HG03439 (cell line): ENCODE measurements at regions not wholly inside any gene's neighbourhood (a gene's known extent, or its start where the extent isn't known, plus 50 kb on each side); places are given as distances from the start of the nearest gene placed in this dataset.
"Not testable (repeated sequence)": the region's sequence is repeated elsewhere in the genome, so short reads cannot be mapped to it uniquely, and the experiment has no call there.

Experiments used
- ATAC-seq: cut with Tn5 transposase; IDR thresholded peaks from one replicate; pipeline ENCODE4 v1.9.1; 2021; ENCODE audit warnings: mild to moderate bottlenecking, moderate library complexity; ENCODE audit not compliant: unreplicated experiment

DNA sequence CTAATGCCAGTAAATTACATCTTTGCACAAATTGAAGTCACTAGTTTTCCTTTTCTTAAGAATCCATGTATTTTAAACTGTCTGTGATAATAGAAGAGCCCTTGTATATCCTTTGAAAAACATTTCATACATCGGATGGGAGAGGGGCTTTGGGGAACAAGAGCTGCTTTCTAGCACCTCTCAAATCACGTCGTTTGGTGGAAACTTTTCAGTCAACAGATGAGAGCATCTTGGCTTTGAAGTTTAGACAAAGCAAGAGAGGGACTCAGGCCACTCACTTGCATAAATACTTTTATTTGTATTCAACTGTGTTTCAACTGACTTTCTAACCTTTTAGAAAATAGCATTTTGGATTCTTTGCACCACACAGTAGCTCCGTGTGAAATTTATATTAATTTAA lies 502.3 kb upstream of the IMPG1 start:
- ATAC-seq, result no peak

DNA sequence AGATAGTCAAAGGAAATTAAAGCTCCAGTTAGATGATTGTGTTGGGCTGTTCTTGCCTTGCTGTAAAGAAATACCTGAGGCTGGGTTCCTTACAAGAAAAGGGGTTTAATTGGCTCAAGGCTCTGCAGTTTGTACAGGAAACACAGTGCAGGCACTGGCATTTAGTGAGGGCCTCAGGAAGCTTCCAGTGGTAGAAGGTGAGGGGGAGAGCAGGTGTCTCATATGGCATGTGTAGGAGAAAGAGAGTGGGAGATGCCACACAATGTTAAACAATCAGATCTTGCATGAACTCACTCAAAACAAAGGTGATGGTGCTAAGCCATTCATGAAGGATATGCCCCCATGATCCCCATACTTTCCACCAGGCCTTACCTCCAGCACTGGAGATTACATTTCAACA lies 493.5 kb upstream of the IMPG1 start:
- ATAC-seq, result no peak

DNA sequence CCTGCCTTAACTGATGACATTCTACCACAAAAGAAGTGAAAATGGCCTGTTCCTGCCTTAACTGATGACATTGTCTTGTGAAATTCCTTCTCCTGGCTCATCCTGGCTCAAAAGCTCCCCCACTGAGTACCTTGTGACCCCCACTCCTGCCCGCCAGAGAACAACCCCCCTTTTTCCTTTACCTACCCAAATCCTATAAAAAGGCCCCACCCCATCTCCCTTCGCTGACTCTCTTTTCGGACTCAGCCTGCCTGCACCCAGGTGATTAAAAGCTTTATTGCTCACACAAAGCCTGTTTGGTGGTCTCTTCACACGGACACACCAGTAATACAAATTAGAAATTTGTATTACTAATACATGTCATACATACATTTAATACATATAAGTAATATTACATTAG lies 489.9 kb upstream of the IMPG1 start:
- not testable (repeated sequence) for ATAC-seq

DNA sequence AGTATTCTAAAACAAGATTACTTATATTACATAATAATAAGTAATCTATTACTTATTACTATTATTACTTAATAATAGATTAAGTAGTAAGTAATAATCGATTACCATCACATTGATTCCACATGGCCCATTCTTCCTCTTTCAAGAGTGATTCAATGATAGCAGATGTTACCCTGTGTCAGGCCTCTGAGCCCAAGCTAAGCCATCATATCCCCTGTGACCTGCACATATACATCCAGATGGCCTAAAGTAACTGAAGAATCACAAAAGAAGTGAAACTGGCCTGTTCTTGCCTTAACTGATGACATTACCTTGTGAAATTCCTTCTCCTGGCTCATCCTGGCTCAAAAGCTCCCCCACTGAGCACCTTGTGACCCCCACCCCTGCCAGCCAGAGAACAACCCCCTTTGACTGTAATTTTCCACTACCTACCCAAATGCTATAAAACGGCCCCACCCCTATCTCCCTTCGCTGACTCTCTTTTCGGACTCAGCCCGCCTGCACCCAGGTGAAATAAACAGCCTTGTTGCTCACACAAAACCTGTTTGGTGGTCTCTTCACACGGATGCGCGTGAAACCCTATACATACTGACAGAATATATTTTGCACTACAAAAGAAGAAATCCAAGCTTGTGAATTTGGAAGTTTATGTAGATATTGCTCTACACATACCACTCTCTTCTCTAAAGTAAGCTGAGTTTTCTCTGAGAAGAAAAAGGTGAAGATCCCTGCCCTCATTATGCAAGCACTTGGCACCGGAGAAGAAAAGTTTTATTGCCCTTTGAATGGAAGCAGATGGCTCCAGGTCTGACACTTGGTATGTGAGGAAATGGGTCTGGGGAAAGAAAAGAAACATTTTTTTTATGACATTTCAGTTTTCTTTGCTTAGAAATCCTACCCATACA lies 488.6 kb upstream of the IMPG1 start:
- not testable (repeated sequence) for ATAC-seq

DNA sequence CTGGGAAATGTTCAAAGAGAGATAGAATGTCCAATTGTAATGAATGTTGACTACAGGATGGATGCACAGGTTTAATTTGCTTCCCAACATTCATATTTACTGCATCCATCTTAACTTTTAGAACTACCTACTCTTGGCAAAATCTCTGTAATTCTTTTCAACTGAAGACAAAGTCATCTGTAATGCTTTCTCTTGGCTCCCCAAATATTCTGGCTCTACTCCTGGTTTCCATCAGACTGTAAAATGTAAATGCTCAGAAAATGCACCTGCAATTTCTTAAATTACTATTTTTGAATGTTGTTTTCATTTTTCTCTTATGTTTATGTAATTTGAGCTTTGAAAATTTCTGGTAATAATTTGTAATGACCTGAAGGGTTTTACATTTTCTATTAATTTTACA lies 480.8 kb upstream of the IMPG1 start:
- ATAC-seq, result no peak

DNA sequence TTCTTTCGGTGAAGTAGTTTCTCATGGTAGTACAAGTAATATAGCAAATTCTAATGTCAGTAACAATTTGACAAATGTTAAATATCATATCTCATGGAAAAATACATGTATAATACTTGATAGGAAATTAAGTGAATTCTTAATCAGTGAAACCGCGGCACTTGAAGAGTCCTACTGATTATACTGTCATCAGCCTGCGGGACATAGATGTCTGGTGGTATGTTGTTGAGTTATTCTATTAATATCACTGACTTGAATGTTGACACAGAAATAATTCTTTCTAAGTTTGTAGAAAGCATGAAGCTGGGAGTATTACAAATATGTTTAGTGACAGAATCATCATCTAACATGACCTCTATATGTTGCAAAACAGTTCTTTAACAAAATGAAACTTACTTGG lies 479.8 kb upstream of the IMPG1 start:
- ATAC-seq, result no peak

DNA sequence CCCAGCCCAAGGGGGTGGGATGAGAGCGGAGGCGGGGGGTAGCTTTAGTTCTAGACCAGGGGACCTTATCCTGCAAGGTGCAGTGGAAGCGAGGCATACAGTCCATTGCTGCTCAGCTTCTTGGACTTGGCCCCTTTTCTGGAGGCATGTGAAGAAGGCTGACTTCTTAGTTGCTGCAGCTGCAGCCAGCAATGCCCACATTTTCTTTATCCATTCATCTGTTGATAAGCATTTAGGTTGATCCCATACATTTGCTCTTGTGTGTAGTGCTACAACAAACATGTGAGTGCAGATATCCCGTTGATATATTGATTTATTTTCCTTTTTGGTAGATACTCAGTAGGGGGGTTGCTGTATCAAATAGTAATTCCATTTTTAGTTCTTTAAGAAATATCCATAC lies 461.2 kb upstream of the IMPG1 start:
- ATAC-seq, result no peak

DNA sequence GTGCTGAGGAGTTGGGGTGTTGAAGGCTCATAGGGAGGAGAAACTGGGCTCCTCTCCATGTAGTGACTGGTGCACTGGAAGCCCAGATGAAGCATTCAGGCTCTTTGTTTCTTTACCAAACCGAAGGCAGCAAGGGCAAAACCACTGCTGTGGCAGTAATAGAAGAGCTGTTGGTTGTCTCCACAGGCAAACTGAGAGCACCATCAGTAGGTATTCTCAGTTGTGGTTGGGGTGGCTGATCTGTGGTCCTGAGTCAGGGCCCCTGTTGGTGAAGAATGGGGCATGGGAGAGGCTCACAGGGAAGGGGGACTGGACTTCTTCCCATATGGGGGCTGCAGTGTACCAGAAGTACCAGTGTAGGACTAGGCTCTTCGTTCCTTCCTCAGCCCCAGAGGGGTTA lies 460.2 kb upstream of the IMPG1 start:
- no peak for ATAC-seq

DNA sequence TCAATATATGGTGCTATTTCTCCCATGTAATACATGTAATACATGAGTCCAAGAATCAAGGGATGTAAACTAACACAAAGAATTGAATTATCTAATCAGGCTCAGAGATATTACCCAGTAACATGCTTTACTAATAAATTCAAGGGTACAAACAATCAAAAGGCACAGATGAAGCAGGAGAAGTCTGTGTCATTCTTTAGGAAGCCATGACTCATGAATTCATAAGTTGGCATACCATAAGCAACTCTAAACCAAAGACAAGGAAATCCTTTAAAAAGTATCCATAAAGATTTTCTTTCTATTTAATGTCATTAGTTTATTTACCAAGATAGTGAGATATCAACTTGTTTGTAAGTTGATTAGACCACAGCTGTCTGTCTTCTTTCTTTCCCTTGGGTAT lies 446.0 kb upstream of the IMPG1 start:
- no peak for ATAC-seq

DNA sequence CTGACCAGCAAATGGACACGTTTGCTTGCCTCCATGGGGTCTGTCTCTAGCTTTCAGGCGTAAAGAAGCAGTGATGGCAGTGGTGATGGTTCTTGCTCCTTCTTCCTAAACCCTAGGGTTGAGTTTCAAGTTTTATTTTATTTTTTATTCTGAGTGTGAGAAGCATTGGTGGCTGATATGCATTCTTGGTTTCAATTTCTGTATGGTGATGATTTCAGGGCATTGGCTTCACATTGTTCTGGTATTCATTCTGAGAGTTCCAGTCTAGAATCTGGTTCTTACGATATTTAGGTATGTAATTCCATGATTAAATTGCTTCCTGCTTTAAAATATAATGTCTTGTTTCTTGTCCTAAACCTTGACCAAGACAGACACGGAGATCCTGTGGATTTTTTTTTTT lies 444.5 kb upstream of the IMPG1 start:
- ATAC-seq, result no peak

DNA sequence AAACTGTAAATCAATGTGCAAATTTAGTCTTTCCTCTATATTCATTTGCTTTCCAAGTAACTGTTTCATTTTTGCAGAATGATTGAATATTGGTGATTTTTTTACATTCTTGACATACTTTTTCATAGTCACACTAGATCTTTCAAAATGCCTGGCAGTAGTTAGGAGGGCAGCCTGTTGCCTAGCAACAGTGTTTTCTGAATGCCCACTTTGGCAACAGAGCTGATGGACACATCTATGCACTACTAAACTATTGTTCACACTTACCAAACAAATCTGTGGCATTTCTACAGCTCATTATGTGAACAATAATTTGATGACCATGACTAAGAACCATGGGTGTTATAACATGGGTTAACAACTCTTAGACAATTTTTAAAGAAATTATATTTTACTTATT lies 438.0 kb upstream of the IMPG1 start:
- no peak for ATAC-seq

DNA sequence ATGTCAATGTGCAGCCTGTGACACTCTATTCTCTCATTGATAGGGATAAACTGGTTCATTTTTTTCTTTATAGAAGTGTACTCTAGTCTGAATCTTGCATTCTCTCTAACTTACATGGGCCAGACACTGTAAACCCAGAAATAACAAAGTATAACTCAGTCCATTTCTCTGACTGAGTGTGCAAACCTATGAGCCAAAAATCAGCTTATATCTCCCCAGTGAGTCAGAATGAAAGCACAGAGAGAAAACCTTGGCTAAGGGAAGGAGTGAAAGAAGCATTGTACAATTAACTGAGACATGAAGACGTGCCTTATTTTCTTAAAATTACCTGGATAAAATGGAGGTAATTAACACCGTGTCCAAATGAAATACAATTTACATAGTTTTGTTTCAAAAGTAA lies 436.9 kb upstream of the IMPG1 start:
- ATAC-seq, result no peak

DNA sequence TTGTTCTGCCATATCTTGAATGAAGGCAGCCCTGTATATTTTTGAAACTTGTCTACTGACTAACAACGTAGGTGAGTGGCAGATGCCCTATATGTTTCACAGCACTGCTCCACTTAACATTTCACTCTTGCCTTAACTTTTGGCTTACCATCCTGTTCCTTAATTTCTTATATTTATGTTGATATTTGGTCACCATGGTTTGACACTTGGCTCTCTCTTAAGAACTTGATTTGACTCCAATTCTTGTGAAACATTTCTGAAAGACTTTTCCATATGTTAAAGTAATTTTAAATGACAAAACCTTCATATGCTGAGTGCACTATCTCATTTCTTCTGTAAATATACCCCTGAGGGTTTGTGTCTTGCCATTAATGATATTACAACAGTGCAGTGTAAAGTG lies 434.3 kb upstream of the IMPG1 start:
- ATAC-seq, result no peak

DNA sequence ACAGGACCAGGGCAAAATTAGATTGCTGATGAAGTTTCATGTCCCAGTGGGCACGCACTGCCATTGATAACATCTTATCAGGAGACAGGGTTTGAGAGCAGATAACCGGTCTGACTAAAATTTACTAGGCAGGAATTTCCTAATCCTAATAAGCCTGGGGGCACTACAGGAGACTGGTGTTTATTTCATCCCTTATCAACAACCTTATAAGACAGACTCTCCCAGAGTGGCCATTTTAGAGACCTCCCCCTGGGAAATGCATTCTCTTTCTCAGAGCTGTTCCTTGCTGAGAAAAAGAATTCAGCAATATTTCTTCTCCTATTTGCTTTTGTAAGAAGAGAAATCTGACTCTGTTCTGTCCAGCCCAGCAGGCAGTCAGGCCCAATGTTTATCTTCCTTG lies 423.4 kb upstream of the IMPG1 start:
- no peak for ATAC-seq

DNA sequence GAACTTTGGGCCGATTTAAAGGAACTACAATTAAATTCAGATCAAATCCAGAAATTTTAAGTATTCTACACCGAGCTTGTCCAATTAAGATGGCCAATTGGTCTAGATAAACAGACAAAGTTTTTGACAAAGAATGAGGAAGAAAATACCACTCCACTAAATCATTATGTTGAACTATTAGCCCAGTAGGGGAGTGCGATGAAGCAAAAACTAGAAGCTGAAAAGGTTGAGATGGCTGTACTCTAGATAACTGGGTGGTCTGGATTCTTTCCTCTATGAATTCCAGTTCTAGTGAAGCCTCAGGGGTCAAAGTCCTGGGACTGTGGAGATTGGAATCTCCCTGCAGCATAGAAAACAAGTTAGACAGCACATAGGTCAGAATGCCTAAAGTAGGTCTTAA lies 418.9 kb upstream of the IMPG1 start:
- not testable (repeated sequence) for ATAC-seq

DNA sequence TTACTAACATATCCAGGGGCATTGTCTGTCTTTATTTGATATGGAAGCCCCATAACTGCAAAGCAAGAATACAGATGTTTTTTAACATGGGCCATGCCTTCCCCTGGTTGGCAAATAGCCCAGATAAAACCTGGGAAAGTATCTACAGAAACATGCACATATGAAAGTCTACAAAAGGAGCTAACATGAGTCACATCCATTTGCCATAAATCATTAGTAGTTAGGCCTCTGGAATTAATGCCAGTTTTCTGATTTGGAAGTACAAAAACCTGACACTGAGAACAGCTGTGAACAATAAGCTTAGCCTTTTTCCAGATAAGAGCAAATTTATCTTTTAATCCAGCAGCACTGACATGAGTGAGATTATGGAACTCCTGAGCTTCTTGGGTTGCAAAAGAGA lies 418.0 kb upstream of the IMPG1 start:
- ATAC-seq, result no peak

DNA sequence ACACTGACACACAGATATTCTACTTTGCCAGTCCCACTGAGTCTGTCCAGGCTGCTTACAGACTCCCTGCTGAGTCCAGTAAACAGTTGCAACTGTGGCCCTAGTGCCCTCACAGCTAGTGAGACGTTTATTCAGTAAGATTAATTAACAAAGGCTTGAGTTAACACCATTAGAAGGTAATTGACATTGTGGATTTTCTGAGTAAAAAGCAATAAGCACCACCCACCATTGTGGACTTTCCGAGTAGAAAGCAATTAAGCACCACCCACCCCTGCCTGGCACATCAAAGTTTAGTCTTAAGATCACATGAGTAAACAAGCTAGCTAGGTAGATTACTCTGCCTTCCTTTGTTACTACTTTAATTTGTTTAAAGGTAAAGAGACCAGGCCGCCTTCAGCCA lies 408.6 kb upstream of the IMPG1 start:
- ATAC-seq, result no peak

DNA sequence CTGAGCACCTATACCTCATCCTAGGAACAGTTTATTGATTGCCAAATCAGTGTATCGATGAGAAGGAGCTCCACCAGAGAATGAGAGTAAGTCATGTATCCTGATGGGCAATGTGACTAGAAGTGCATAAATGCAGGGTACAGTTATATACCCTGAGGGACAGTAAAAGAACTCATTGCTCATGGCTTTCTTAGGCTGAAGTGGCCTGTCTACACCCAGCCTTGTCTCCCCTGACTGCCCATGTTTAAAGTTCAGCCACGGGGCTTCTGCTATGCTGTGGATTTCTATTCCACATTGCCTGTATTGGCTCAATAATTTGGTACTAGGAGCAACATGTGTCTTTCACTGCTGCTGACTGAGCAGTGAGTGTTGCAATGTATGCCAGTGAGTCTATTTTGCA lies 400.4 kb upstream of the IMPG1 start:
- ATAC-seq, result no peak

DNA sequence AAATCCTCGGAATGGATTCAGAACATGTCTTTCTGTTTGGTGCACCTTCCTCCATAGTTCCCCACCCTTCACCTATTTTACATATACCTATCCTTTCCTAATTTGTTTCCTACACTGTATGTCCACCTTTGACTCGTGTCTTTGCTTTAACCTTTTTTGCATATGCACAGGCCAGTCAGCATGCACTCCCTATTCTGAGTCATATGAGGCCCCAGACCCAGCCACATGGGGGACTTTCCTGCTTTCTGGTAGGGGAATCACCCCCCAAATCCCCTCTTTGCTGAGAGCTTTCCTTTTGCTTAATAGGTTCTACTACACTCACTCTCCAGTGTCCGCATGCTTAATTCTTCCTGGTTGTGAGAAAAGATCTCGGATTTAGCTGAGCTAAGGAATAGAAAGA lies 393.8 kb upstream of the IMPG1 start:
- peak; percentile 63 for ATAC-seq

DNA sequence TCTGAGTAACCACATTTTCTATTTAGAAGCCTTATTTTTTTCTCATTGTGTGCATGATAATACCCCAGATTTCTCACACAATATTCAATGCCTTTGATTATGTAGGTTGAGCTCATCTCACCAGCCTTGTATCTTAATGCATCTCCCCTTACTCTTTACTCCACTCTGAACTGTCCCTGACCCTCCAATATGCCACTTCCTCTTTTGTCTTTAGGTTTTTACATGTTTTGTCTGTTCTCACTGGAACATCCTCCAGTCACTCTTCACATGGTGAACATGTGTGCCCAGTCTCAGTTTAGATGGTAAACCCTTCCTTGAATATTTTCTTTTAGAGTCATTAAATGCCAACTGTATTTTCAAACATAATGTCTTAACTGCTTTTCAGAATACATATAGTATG lies 392.9 kb upstream of the IMPG1 start:
- ATAC-seq, result no peak

DNA sequence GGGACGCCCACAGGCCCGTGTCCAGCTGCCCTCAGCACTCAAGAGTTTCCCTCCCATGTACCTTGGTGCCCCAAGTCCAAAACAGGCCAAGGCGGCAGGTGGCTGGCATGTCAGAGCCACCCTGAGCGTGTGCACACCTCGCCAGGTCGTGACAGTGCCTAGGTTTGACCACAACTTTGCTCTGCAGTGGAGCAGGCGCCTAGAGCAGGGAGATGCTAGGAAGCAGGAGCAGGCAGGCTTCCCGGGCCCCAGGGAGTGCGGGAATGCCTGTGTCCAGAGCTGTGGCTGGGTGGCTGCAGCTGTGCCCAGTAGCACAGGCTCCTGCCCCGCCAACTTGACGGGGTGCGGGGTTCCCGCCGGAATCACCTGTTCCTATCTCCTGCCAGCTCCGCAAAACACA lies 380.8 kb upstream of the IMPG1 start:
- no peak for ATAC-seq

DNA sequence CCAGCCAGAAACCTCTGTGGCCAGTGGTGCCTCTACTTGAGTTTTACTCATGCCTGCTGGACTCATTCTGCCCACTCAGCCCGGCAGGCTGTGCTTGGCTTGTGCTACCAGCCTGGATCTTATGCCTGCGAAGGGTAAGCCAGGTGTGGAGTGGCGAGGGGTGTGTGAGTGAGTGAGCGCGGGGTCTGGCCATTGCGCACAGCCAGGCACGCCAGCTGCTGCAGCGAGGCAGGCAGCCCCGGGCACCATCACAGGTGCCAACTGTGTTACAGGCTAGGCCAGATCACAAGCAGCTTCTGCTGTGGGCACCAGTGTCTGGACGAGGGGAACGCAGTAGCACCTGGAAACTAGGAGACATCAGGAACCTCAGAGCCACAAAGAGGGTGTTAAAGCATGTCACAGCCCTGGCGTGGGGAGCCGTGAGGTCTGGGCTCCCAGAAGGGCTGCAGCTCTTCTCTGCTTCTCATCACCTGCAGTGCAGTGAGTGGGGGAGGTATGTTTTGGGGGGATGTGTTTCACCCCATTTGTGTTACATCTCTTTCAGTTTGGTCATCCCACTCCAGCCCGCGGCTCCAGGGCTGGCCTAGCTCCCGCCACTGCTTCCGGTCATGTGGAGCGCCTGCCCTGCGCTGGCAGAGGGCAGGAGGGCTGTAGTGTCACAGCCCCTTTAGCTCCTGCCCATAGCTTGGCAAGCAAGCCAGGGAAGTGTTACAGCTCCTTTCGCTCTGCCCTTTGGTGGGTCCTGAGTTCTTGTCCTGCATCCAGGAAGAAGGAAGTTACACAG lies 379.7 kb upstream of the IMPG1 start:
- ATAC-seq, result no peak
